GM12878 (cell line): ENCODE measurements at regions not wholly inside any gene's neighbourhood (a gene's known extent, or its start where the extent isn't known, plus 50 kb on each side); places are given as distances from the start of the nearest gene placed in this dataset.

ENCODE experiments used
- ATAC-seq: fragments of 200-7000 bp; cut with Tn5 transposase; 3 replicates; pipeline ENCODE4 v1.9.1; 2020; ENCODE audit warnings: mild to moderate bottlenecking, moderate library complexity
- BruUV-seq: library from RNA; stranded (reverse); fragments of 400-500 nt; replicated peaks from 2 replicates; lab custom pipeline; 2021; lab: Mats Ljungman, UMichigan
- CTCF ChIA-PET: fragments of 300-600 bp; sonication (Branson Sonifier 250); formaldehyde crosslinking; extraction: SDS; loops from one replicate; lab custom pipeline; 2021; ENCODE audit warnings: inconsistent platforms; lab: Yijun Ruan, JAX
- POLR2A ChIA-PET: fragments of 350-600 bp; formaldehyde crosslinking; extraction: SDS; loops from one replicate; lab custom pipeline; 2021; ENCODE audit warnings: inconsistent platforms; lab: Charles Lee
- RAD21 ChIA-PET: fragments of 300-600 bp; sonication (Branson Sonifier 250); formaldehyde crosslinking; loops from one replicate; lab custom pipeline; 2023; ENCODE audit warnings: antibody characterized with exemption; ENCODE audit not compliant: unreplicated experiment; lab: Charles Lee
- SMC1A ChIA-PET: fragments of 300-600 bp; sonication (Branson Sonifier 250); formaldehyde crosslinking; loops from one replicate; lab custom pipeline; 2023; ENCODE audit not compliant: unreplicated experiment, uncharacterized antibody; lab: Charles Lee
- DNase-seq: peaks from one replicate; pipeline ENCODE4 v3.0.0-alpha.2; 2011; ENCODE audit warnings: low read depth, low spot score
- FAIRE-seq: peaks from 3 replicates; lab custom pipeline; 2011; peaks lifted over from hg19 to GRCh38; lab: Jason Lieb, UNC
- H2AFZ ChIP-seq: 2 replicates; pipeline ENCODE4 v1.6.0; 2011; ENCODE audit warnings: low read depth, low read length, control low read depth; ENCODE audit not compliant: control insufficient read depth
- H3K27ac ChIP-seq: 2 replicates; pipeline ENCODE4 v1.5.1; 2011; ENCODE audit warnings: control low read depth; ENCODE audit not compliant: control insufficient read depth, insufficient read depth
- H3K27me3 ChIP-seq, 2 experiments: replicated peaks in 1 of 2; 2 replicates each; pipeline versions ENCODE4 v1.6.0 to v1.6.1; 2011; ENCODE audit warnings: low read length in 1 of 2; ENCODE audit not compliant: control insufficient read depth in 2 of 2, insufficient read depth in 2 of 2
- H3K36me3 ChIP-seq, 2 experiments: 2 replicates each; pipeline ENCODE4 v1.5.1; 2011; ENCODE audit warnings: low read length in 1 of 2; ENCODE audit not compliant: control insufficient read depth in 2 of 2, insufficient read depth in 2 of 2
- H3K4me1 ChIP-seq: 2 replicates; pipeline ENCODE4 v1.6.1; 2011; ENCODE audit warnings: mild to moderate bottlenecking, low read length, moderate library complexity, mixed read lengths; ENCODE audit not compliant: control insufficient read depth, insufficient read depth
- H3K4me2 ChIP-seq: 2 replicates; pipeline ENCODE4 v1.6.0; 2011; ENCODE audit warnings: control low read depth; ENCODE audit not compliant: control insufficient read depth, insufficient read depth
- H3K4me3 ChIP-seq: fragments of 200-600 bp; sonication (generic); 2 replicates; pipeline ENCODE4 v1.5.1; 2016
- H3K79me2 ChIP-seq: 2 replicates; pipeline ENCODE4 v1.6.0; 2011; ENCODE audit warnings: low read length; ENCODE audit not compliant: control insufficient read depth, insufficient read depth
- H3K9ac ChIP-seq: 2 replicates; pipeline ENCODE4 v1.8.0; 2011; ENCODE audit warnings: low read length, control low read depth, mixed read lengths; ENCODE audit not compliant: control insufficient read depth, insufficient read depth
- H3K9me3 ChIP-seq: replicated peaks from 3 replicates; pipeline ENCODE4 v1.5.1; 2011; ENCODE audit warnings: mild to moderate bottlenecking, low read length; ENCODE audit not compliant: control insufficient read depth, insufficient read depth
- H4K20me1 ChIP-seq: 2 replicates; pipeline ENCODE4 v1.6.0; 2011; ENCODE audit not compliant: control insufficient read depth, insufficient read depth
- CREB1 ChIP-seq: IDR thresholded peaks from 2 replicates; pipeline ENCODE4 v1.6.1; 2012; ENCODE audit warnings: low read depth, mild to moderate bottlenecking, inconsistent platforms
- EZH2 ChIP-seq: IDR thresholded peaks from 2 replicates; pipeline ENCODE4 v1.6.1; 2012; ENCODE audit warnings: low read depth, mild to moderate bottlenecking, control low read depth, inconsistent platforms, low read length, borderline replicate concordance; ENCODE audit not compliant: control insufficient read depth
- FOS ChIP-seq: IDR thresholded peaks from 3 replicates; pipeline ENCODE4 v1.6.1; 2011; ENCODE audit warnings: borderline replicate concordance; ENCODE audit not compliant: insufficient read length; ENCODE audit errors: extremely low read depth
- FOXM1 ChIP-seq: IDR thresholded peaks from 2 replicates; pipeline ENCODE4 v1.6.1; 2012; ENCODE audit warnings: low read depth, mild to moderate bottlenecking, inconsistent platforms, low read length, moderate library complexity
- GABPA ChIP-seq: IDR thresholded peaks from 2 replicates; pipeline ENCODE4 v1.6.1; 2014; ENCODE audit warnings: antibody characterized with exemption, low read depth, mild to moderate bottlenecking, inconsistent platforms
- HDAC6 ChIP-seq: fragments of 200-600 bp; sonication (generic); IDR thresholded peaks from one replicate; pipeline ENCODE4 v1.8.0; 2017; ENCODE audit warnings: antibody characterized with exemption; ENCODE audit not compliant: unreplicated experiment
- IKZF1 ChIP-seq: fragments of 450-650 bp; conservative IDR thresholded peaks from 2 replicates; pipeline ENCODE4 v1.6.1; 2017; ENCODE audit warnings: antibody characterized with exemption, mild to moderate bottlenecking
- IRF4 ChIP-seq: IDR thresholded peaks from 2 replicates; pipeline ENCODE4 v1.6.1; 2011; ENCODE audit warnings: low read depth, low read length
- JUND ChIP-seq: IDR thresholded peaks from 2 replicates; pipeline ENCODE4 v1.6.1; 2012; ENCODE audit warnings: low read depth, mild to moderate bottlenecking, low read length, improper control_type of control experiment, moderate library complexity
- MEF2A ChIP-seq: IDR thresholded peaks from 2 replicates; pipeline ENCODE4 v1.6.1; 2011; ENCODE audit warnings: low read depth, mild to moderate bottlenecking, low read length, moderate library complexity; ENCODE audit not compliant: insufficient read depth
- MYB ChIP-seq: fragments of 150-350 bp; IDR thresholded peaks from 2 replicates; pipeline ENCODE4 v1.6.1; 2014; ENCODE audit warnings: mild to moderate bottlenecking, low read depth, low read length, borderline replicate concordance
- NKRF ChIP-seq: fragments of 450-650 bp; conservative IDR thresholded peaks from 2 replicates; pipeline ENCODE4 v1.6.1; 2017; ENCODE audit warnings: mild to moderate bottlenecking, moderate library complexity
- NR2C1 ChIP-seq: fragments of 450-650 bp; IDR thresholded peaks from 2 replicates; pipeline ENCODE4 v1.6.1; 2017; ENCODE audit warnings: antibody characterized with exemption, mild to moderate bottlenecking, moderate library complexity
- NRF1 ChIP-seq: conservative IDR thresholded peaks from 2 replicates; pipeline ENCODE4 v1.6.1; 2011; ENCODE audit warnings: mild to moderate bottlenecking, low read depth, low read length, improper control_type of control experiment
- RELB ChIP-seq: fragments of 450-650 bp; IDR thresholded peaks from 2 replicates; pipeline ENCODE4 v1.6.1; 2017; ENCODE audit warnings: low read depth, mild to moderate bottlenecking, moderate library complexity
- SRF ChIP-seq, 2 experiments: IDR thresholded peaks; 2 replicates each; pipeline ENCODE4 v1.6.1; 2011; ENCODE audit warnings: low read depth in 2 of 2, low read length in 2 of 2, mild to moderate bottlenecking in 1 of 2, moderate library complexity in 1 of 2
- SUZ12 ChIP-seq: fragments of 200-600 bp; sonication (generic); IDR thresholded peaks from one replicate; pipeline ENCODE4 v1.6.1; 2018; ENCODE audit warnings: antibody characterized with exemption, mild to moderate bottlenecking; ENCODE audit not compliant: unreplicated experiment
- TCF7 ChIP-seq: IDR thresholded peaks from 2 replicates; pipeline ENCODE4 v1.6.1; 2014; ENCODE audit warnings: antibody characterized with exemption, borderline replicate concordance
- WGBS: methylation state at CpG from one replicate; pipeline ENCODE4 v1.1.6; 2016; ENCODE audit warnings: low lambda C conversion rate; ENCODE audit not compliant: insufficient replicate concordance, insufficient coverage; ENCODE audit errors: missing lambda C conversion rate; 5-methylcytosine and 5-hydroxymethylcytosine counted together
- in situ Hi-C: fragments of 300-500 bp; cut with MboI; formaldehyde crosslinking; loops from 9 replicates; pipeline ENCODE4 v1.14.3; 2018; ENCODE audit warnings: mixed read lengths
- intact Hi-C: fragments of 100-400 bp; cut with micrococcal nuclease; formaldehyde crosslinking; loops from one replicate; pipeline ENCODE4 v1.14.2; 2022; ENCODE audit not compliant: unreplicated experiment

- WGBS: 0% methylated on average over 1 of the region's 1 CpG
These were observed 105.0 kb upstream of the HDDC2 start for GRCh38 chr6:125406741-125407140.

GRCh38 chr6:125414507-125414906 lies 112.7 kb upstream of the HDDC2 start:
- ATAC-seq: no peak
- RAD21 ChIA-PET: no interaction called here
- WGBS: 0% methylated on average over 2 of the region's 2 CpGs
- SMC1A ChIA-PET: no interaction called here
- Histone ChIP-seq H3K36me3 (no peaks in the 10 kb centered on the region), H3K9me3 (no peaks in the 10 kb centered on the region), H3K4me3 (no peak overlapping the region), H3K4me2 (no peak overlapping the region), H3K4me1 (no peaks in the 10 kb centered on the region), H4K20me1 (no peaks in the 10 kb centered on the region), H3K9ac (no peak overlapping the region), H3K27ac (no peak overlapping the region), H2AFZ (no peak overlapping the region), H3K79me2 (no peaks in the 10 kb centered on the region), H3K27me3 (no peaks in the 10 kb centered on the region)
- CTCF ChIA-PET: no interaction called here
- intact Hi-C loops: no loop called here
- FAIRE-seq: no peak
- POLR2A ChIA-PET: no interaction called here
- in situ Hi-C loops: no loop called here
- DNase-seq: no peak
- BruUV-seq: no TSS peak
- TF ChIP-seq RELB (no peak), MYB (no peak), HDAC6 (no peak), FOXM1 (no peak), EZH2 (no peak), IKZF1 (no peak), JUND (no peak), NKRF (no peak), NRF1 (no peak), SUZ12 (no peak)

More at GRCh38 chr6:125406741-125407140, 105.0 kb upstream of the HDDC2 start:
- no peaks in the 10 kb centered on the region for H3K79me2 ChIP-seq
- no peak for TF ChIP-seq MEF2A
- no peak for TF ChIP-seq IRF4
- TF ChIP-seq CREB1: no peak
- TF ChIP-seq GABPA: no peak
- TF ChIP-seq FOS: no peak
- TF ChIP-seq NR2C1: no peak
- TF ChIP-seq SRF (IDR thresholded peaks at IDR 0.05; ENCODE audit: low read depth in 2 of 2, low read length in 2 of 2): no peak
- no peak for TF ChIP-seq TCF7
- TF ChIP-seq, all 136 proteins: peak for 0
- ChIA-PET SMC1A (no interaction called here), CTCF (no interaction called here), POLR2A (no interaction called here), RAD21 (no interaction called here)
- FAIRE-seq (no peak), ATAC-seq (no peak), DNase-seq (no peak)
- Histone ChIP-seq H3K27ac (no peak overlapping the region), H3K27me3 (no peaks in the 10 kb centered on the region), H4K20me1 (no peaks in the 10 kb centered on the region), H3K4me1 (no peaks in the 10 kb centered on the region), H3K9me3 (no peaks in the 10 kb centered on the region), H3K4me2 (no peak overlapping the region), H3K36me3 (no peaks in the 10 kb centered on the region), H3K4me3 (no peak overlapping the region), H2AFZ (no peak overlapping the region), H3K9ac (no peak overlapping the region)
- in situ Hi-C loops (no loop called here), intact Hi-C loops (no loop called here)
- BruUV-seq: no TSS peak
